ENCODE measurements at regions not wholly inside any gene's neighbourhood (a gene's known extent, or its start where the extent isn't known, plus 50 kb on each side); places are given as distances from the start of the nearest gene placed in this dataset.
"Not testable (repeated sequence)": the region's sequence is repeated elsewhere in the genome, so short reads cannot be mapped to it uniquely, and the experiment has no call there.

- H3K27ac ChIP-seq (ENCODE audit: low read depth in 2 of 2, low read length in 1 of 2), result peak overlapping the region in 1 of 2 donors; percentile 0
- WGBS, 2 donors, result 38 to 46% methylated on average over 8 of the region's 8 CpGs
- H3K27me3 ChIP-seq (ENCODE audit: control insufficient read depth in 1 of 2, insufficient read depth in 2 of 2, low read length in 2 of 2), result no peaks in the 10 kb centered on the region
- H3K9me3 ChIP-seq (ENCODE audit: control insufficient read depth in 2 of 2, insufficient read depth in 1 of 2, low read depth in 1 of 2, low read length in 1 of 2), result no peaks in the 10 kb centered on the region
- no peak overlapping the region for H3K4me3 ChIP-seq (ENCODE audit: low read depth in 1 of 2, low read length in 2 of 2)
- H3K36me3 ChIP-seq (ENCODE audit: control insufficient read depth in 2 of 2, insufficient read depth in 2 of 2, low read length in 1 of 2), result no peaks in the 10 kb centered on the region
- peaks cover 0 to 6% of the 10 kb centered on the region in 2 donors for H3K4me1 ChIP-seq (ENCODE audit: control insufficient read depth in 2 of 2, insufficient read depth in 2 of 2, low read length in 1 of 2)
Observed at GRCh38 chr9:96148634-96149532, 153.1 kb downstream of the HSD17B3 start.

GRCh38 chr9:96147029-96147428 lies 154.9 kb downstream of the HSD17B3 start:
- H3K4me3 ChIP-seq (ENCODE audit: low read depth in 1 of 2, low read length in 2 of 2); H3K9me3 ChIP-seq (ENCODE audit: control insufficient read depth in 2 of 2, insufficient read depth in 1 of 2, low read depth in 1 of 2, low read length in 1 of 2); H3K27me3 ChIP-seq (ENCODE audit: control insufficient read depth in 1 of 2, insufficient read depth in 2 of 2, low read length in 2 of 2); H3K36me3 ChIP-seq (ENCODE audit: control insufficient read depth in 2 of 2, insufficient read depth in 2 of 2, low read length in 1 of 2); H3K27ac ChIP-seq (ENCODE audit: low read depth in 2 of 2, low read length in 1 of 2); H3K4me1 ChIP-seq (ENCODE audit: control insufficient read depth in 2 of 2, insufficient read depth in 2 of 2, low read length in 1 of 2): not testable (repeated sequence)
- 67 to 72% methylated on average over 11 of the region's 11 CpGs for WGBS, 2 donors

GRCh38 chr9:96141666-96142065 lies 160.3 kb downstream of the HSD17B3 start:
- no peak overlapping the region for H3K4me3 ChIP-seq (ENCODE audit: low read depth in 1 of 2, low read length in 2 of 2)
- no peaks in the 10 kb centered on the region for H3K36me3 ChIP-seq (ENCODE audit: control insufficient read depth in 2 of 2, insufficient read depth in 2 of 2, low read length in 1 of 2)
- no peaks in the 10 kb centered on the region for H3K9me3 ChIP-seq (ENCODE audit: control insufficient read depth in 2 of 2, insufficient read depth in 1 of 2, low read depth in 1 of 2, low read length in 1 of 2)
- H3K4me1 ChIP-seq (ENCODE audit: control insufficient read depth in 2 of 2, insufficient read depth in 2 of 2, low read length in 1 of 2), result no peaks in the 10 kb centered on the region
- no peak overlapping the region for H3K27ac ChIP-seq (ENCODE audit: low read depth in 2 of 2, low read length in 1 of 2)
- WGBS, 2 donors, result 56 to 65% methylated on average over 5 of the region's 5 CpGs
- no peaks in the 10 kb centered on the region for H3K27me3 ChIP-seq (ENCODE audit: control insufficient read depth in 1 of 2, insufficient read depth in 2 of 2, low read length in 2 of 2)

GRCh38 chr9:96141128-96141474 lies 160.9 kb downstream of the HSD17B3 start:
- Histone ChIP-seq H3K4me3 (ENCODE audit: low read depth in 1 of 2, low read length in 2 of 2) (no peak overlapping the region), H3K27me3 (ENCODE audit: control insufficient read depth in 1 of 2, insufficient read depth in 2 of 2, low read length in 2 of 2) (no peaks in the 10 kb centered on the region), H3K9me3 (ENCODE audit: control insufficient read depth in 2 of 2, insufficient read depth in 1 of 2, low read depth in 1 of 2, low read length in 1 of 2) (no peaks in the 10 kb centered on the region), H3K27ac (ENCODE audit: low read depth in 2 of 2, low read length in 1 of 2) (peak overlapping the region; percentile 30 to 63), H3K4me1 (ENCODE audit: control insufficient read depth in 2 of 2, insufficient read depth in 2 of 2, low read length in 1 of 2) (no peaks in the 10 kb centered on the region), H3K36me3 (ENCODE audit: control insufficient read depth in 2 of 2, insufficient read depth in 2 of 2, low read length in 1 of 2) (no peaks in the 10 kb centered on the region)
- 82 to 83% methylated on average over 11 of the region's 11 CpGs for WGBS, 2 donors

- Histone ChIP-seq H3K4me1 (ENCODE audit: control insufficient read depth in 2 of 2, insufficient read depth in 2 of 2, low read length in 1 of 2) (no peaks in the 10 kb centered on the region), H3K9me3 (ENCODE audit: control insufficient read depth in 2 of 2, insufficient read depth in 1 of 2, low read depth in 1 of 2, low read length in 1 of 2) (no peaks in the 10 kb centered on the region), H3K27ac (ENCODE audit: low read depth in 2 of 2, low read length in 1 of 2) (peak overlapping the region; percentile 30 to 63), H3K27me3 (ENCODE audit: control insufficient read depth in 1 of 2, insufficient read depth in 2 of 2, low read length in 2 of 2) (no peaks in the 10 kb centered on the region), H3K4me3 (ENCODE audit: low read depth in 1 of 2, low read length in 2 of 2) (no peak overlapping the region), H3K36me3 (ENCODE audit: control insufficient read depth in 2 of 2, insufficient read depth in 2 of 2, low read length in 1 of 2) (no peaks in the 10 kb centered on the region)
- 62 to 64% methylated on average over 32 of the region's 32 CpGs for WGBS, 2 donors
Observed at GRCh38 chr9:96140296-96141127, 161.5 kb downstream of the HSD17B3 start.

- Histone ChIP-seq H3K4me1 (ENCODE audit: control insufficient read depth in 2 of 2, insufficient read depth in 2 of 2, low read length in 1 of 2) (no peaks in the 10 kb centered on the region), H3K27ac (ENCODE audit: low read depth in 2 of 2, low read length in 1 of 2) (peak overlapping the region; percentile 30 to 56), H3K4me3 (ENCODE audit: low read depth in 1 of 2, low read length in 2 of 2) (no peak overlapping the region), H3K27me3 (ENCODE audit: control insufficient read depth in 1 of 2, insufficient read depth in 2 of 2, low read length in 2 of 2) (no peaks in the 10 kb centered on the region), H3K36me3 (ENCODE audit: control insufficient read depth in 2 of 2, insufficient read depth in 2 of 2, low read length in 1 of 2) (no peaks in the 10 kb centered on the region), H3K9me3 (ENCODE audit: control insufficient read depth in 2 of 2, insufficient read depth in 1 of 2, low read depth in 1 of 2, low read length in 1 of 2) (no peaks in the 10 kb centered on the region)
- 41 to 59% methylated on average over 15 of the region's 15 CpGs for WGBS, 2 donors
Observed at GRCh38 chr9:96139592-96140295, 162.2 kb downstream of the HSD17B3 start.

GRCh38 chr9:96138616-96139015 lies 163.4 kb downstream of the HSD17B3 start:
- no peaks in the 10 kb centered on the region for H3K9me3 ChIP-seq (ENCODE audit: control insufficient read depth in 2 of 2, insufficient read depth in 1 of 2, low read depth in 1 of 2, low read length in 1 of 2)
- H3K27me3 ChIP-seq (ENCODE audit: control insufficient read depth in 1 of 2, insufficient read depth in 2 of 2, low read length in 2 of 2), result no peaks in the 10 kb centered on the region
- 86 to 87% methylated on average over 3 of the region's 3 CpGs for WGBS, 2 donors
- H3K27ac ChIP-seq (ENCODE audit: low read depth in 2 of 2, low read length in 1 of 2), result peak overlapping the region; percentile 11 to 30
- H3K4me3 ChIP-seq (ENCODE audit: low read depth in 1 of 2, low read length in 2 of 2), result no peak overlapping the region
- no peaks in the 10 kb centered on the region for H3K36me3 ChIP-seq (ENCODE audit: control insufficient read depth in 2 of 2, insufficient read depth in 2 of 2, low read length in 1 of 2)
- no peaks in the 10 kb centered on the region for H3K4me1 ChIP-seq (ENCODE audit: control insufficient read depth in 2 of 2, insufficient read depth in 2 of 2, low read length in 1 of 2)

GRCh38 chr9:96137671-96138429 lies 164.1 kb downstream of the HSD17B3 start:
- H3K27me3 ChIP-seq (ENCODE audit: control insufficient read depth in 1 of 2, insufficient read depth in 2 of 2, low read length in 2 of 2), result no peaks in the 10 kb centered on the region
- H3K4me3 ChIP-seq (ENCODE audit: low read depth in 1 of 2, low read length in 2 of 2), result peak overlapping the region in 1 of 2 donors; percentile 13
- peak overlapping the region; percentile 44 to 59 for H3K27ac ChIP-seq (ENCODE audit: low read depth in 2 of 2, low read length in 1 of 2)
- 60 to 70% methylated on average over 6 of the region's 6 CpGs for WGBS, 2 donors
- no peaks in the 10 kb centered on the region for H3K36me3 ChIP-seq (ENCODE audit: control insufficient read depth in 2 of 2, insufficient read depth in 2 of 2, low read length in 1 of 2)
- no peaks in the 10 kb centered on the region for H3K4me1 ChIP-seq (ENCODE audit: control insufficient read depth in 2 of 2, insufficient read depth in 2 of 2, low read length in 1 of 2)
- H3K9me3 ChIP-seq (ENCODE audit: control insufficient read depth in 2 of 2, insufficient read depth in 1 of 2, low read depth in 1 of 2, low read length in 1 of 2), result no peaks in the 10 kb centered on the region

Data from esophagus (tissue), 2 donors.